Ishikawa (cell line): ENCODE measurements at regions not wholly inside any gene's neighbourhood (a gene's known extent, or its start where the extent isn't known, plus 50 kb on each side); places are given as distances from the start of the nearest gene placed in this dataset.

Experiments used
- CEBPB ChIP-seq: IDR thresholded peaks from 2 replicates; pipeline ENCODE4 v1.6.1; 2012
- CREB1 ChIP-seq: IDR thresholded peaks from 2 replicates; pipeline ENCODE4 v1.6.1; 2012; ENCODE audit warnings: low read depth
- EGR1 ChIP-seq: IDR thresholded peaks from 2 replicates; pipeline ENCODE4 v1.6.1; 2012
- EP300 ChIP-seq: IDR thresholded peaks from 2 replicates; pipeline ENCODE4 v1.6.1; 2012; ENCODE audit warnings: borderline replicate concordance
- FOXM1 ChIP-seq: IDR thresholded peaks from 2 replicates; pipeline ENCODE4 v1.6.1; 2012; ENCODE audit warnings: low read depth, borderline replicate concordance
- NFIC ChIP-seq: IDR thresholded peaks from 2 replicates; pipeline ENCODE4 v1.6.1; 2012
- RAD21 ChIP-seq: IDR thresholded peaks from 2 replicates; pipeline ENCODE4 v1.6.1; 2012; ENCODE audit warnings: low read depth
- TAF1 ChIP-seq: IDR thresholded peaks from 2 replicates; pipeline ENCODE4 v1.6.1; 2012; ENCODE audit warnings: low read depth, mild to moderate bottlenecking
- TCF12 ChIP-seq: IDR thresholded peaks from 2 replicates; pipeline ENCODE4 v1.6.1; 2012; ENCODE audit warnings: low read depth
- TEAD4 ChIP-seq: IDR thresholded peaks from 2 replicates; pipeline ENCODE4 v1.6.1; 2012
- YY1 ChIP-seq: IDR thresholded peaks from 2 replicates; pipeline ENCODE4 v1.6.1; 2012; ENCODE audit warnings: low read depth
- ZBTB7A ChIP-seq: IDR thresholded peaks from 2 replicates; pipeline ENCODE4 v1.6.1; 2012; ENCODE audit warnings: low read depth
- TF ChIP-seq, protein P1 (sequence below): IDR thresholded peaks from 2 replicates; pipeline ENCODE4 v1.6.1; 2012
- TF ChIP-seq, protein P2 (sequence below): IDR thresholded peaks from 2 replicates; pipeline ENCODE4 v1.6.1; 2012; ENCODE audit warnings: low read depth, mild to moderate bottlenecking
- TF ChIP-seq, protein P3 (sequence below): IDR thresholded peaks from 2 replicates; pipeline ENCODE4 v1.6.1; 2012

DNA sequence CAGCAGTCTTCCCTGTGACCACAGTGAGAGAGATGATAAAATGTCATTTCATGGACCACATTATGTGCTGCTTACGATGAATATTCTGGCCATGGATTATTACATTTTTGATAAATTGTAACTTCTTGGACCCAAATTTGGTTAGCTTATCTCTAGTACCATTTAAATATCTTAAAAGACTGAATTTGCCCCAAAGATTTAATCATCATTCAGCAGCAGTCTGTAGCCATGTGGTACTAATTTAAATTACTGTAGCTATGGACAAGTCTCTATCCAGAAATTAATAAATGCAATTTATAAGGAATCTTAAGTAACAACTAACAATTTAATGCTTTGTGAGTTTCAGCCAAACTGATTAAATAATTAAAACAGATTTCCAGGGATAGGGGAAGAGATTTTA, 644.9 kb upstream of the FANCL start:
- TF ChIP-seq YY1: no peak
- no peak for TF ChIP-seq EP300
- no peak for TF ChIP-seq EGR1
- TF ChIP-seq CREB1: no peak
- no peak for TF ChIP-seq CEBPB
- TF ChIP-seq TEAD4: no peak
- TF ChIP-seq TAF1: no peak
- no peak for TF ChIP-seq FOXM1
- TF ChIP-seq TCF12: no peak
- TF ChIP-seq, protein P1, sequence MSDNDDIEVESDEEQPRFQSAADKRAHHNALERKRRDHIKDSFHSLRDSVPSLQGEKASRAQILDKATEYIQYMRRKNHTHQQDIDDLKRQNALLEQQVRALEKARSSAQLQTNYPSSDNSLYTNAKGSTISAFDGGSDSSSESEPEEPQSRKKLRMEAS: no peak
- no peak for TF ChIP-seq RAD21
- no peak for TF ChIP-seq NFIC
- TF ChIP-seq ZBTB7A: no peak
- TF ChIP-seq, protein P2, sequence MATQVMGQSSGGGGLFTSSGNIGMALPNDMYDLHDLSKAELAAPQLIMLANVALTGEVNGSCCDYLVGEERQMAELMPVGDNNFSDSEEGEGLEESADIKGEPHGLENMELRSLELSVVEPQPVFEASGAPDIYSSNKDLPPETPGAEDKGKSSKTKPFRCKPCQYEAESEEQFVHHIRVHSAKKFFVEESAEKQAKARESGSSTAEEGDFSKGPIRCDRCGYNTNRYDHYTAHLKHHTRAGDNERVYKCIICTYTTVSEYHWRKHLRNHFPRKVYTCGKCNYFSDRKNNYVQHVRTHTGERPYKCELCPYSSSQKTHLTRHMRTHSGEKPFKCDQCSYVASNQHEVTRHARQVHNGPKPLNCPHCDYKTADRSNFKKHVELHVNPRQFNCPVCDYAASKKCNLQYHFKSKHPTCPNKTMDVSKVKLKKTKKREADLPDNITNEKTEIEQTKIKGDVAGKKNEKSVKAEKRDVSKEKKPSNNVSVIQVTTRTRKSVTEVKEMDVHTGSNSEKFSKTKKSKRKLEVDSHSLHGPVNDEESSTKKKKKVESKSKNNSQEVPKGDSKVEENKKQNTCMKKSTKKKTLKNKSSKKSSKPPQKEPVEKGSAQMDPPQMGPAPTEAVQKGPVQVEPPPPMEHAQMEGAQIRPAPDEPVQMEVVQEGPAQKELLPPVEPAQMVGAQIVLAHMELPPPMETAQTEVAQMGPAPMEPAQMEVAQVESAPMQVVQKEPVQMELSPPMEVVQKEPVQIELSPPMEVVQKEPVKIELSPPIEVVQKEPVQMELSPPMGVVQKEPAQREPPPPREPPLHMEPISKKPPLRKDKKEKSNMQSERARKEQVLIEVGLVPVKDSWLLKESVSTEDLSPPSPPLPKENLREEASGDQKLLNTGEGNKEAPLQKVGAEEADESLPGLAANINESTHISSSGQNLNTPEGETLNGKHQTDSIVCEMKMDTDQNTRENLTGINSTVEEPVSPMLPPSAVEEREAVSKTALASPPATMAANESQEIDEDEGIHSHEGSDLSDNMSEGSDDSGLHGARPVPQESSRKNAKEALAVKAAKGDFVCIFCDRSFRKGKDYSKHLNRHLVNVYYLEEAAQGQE: no peak
- TF ChIP-seq, protein P3, sequence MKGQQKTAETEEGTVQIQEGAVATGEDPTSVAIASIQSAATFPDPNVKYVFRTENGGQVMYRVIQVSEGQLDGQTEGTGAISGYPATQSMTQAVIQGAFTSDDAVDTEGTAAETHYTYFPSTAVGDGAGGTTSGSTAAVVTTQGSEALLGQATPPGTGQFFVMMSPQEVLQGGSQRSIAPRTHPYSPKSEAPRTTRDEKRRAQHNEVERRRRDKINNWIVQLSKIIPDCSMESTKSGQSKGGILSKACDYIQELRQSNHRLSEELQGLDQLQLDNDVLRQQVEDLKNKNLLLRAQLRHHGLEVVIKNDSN: no peak

DNA sequence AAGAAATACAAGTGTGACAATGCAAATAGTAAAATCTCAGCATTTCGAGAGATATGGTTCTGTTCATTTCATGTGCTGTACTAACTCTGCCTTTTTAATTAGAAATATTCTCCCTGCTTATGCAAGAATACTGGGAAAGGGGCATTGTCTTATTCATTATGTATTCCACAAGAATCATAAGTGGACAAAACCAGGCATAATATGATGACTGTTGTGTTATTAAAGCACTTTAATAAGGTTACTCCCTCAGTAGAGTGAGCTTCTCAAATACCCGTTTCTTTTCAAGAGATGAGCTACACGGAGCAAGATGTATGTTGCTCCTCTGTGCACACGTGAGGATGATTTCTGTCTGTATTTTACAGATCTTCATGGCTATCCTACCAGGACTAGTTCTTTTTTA, 638.7 kb upstream of the FANCL start:
- no peak for TF ChIP-seq RAD21
- no peak for TF ChIP-seq FOXM1
- no peak for TF ChIP-seq CEBPB
- no peak for TF ChIP-seq CREB1
- no peak for TF ChIP-seq YY1

DNA sequence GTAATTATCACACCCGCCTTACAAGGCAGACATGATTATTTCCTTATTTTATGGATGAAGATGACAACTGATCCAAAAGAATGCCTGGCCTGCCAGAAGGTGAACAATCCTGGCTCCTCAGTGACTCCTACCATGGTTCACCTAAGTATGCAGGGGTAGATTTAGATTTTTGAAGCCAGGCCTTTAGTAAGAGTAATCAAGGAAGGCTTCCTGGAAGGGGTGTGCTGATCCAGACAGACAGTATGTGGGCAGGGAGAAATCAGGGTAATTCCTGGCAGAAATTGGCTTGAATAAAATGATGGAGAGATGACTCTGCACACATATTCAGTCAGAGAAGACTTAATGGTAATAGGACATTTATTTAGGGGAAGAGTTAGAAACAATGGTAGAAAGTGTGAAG, 637.7 kb upstream of the FANCL start:
- TF ChIP-seq NFIC (no peak), CEBPB (no peak), TCF12 (no peak), TEAD4 (no peak), EGR1 (no peak), FOXM1 (no peak), ZBTB7A (no peak)
- TF ChIP-seq, protein P3: no peak
- TF ChIP-seq, protein P2: no peak

DNA sequence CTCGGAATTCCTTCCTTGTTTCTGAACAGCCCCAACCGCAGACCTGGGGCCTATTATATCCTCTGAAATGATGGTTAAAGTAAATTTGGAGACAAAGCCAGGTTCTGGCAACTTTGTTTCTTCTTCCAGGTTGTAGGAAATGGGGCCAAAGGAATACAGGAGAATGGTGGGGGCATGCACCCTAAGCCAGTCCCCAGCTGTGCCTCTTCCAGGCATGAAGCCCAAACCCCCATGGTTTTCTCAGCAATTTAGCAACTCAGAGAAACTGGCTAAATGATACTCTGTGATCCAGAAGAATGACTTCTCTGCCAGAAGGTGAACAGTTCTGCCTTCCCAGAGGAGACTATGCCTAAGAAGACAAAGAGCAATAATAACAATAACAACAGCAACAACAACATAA, 635.0 kb upstream of the FANCL start:
- TF ChIP-seq FOXM1 (no peak), RAD21 (no peak), CEBPB (no peak), EGR1 (no peak), EP300 (no peak), YY1 (no peak)
- TF ChIP-seq, protein P3: no peak

DNA sequence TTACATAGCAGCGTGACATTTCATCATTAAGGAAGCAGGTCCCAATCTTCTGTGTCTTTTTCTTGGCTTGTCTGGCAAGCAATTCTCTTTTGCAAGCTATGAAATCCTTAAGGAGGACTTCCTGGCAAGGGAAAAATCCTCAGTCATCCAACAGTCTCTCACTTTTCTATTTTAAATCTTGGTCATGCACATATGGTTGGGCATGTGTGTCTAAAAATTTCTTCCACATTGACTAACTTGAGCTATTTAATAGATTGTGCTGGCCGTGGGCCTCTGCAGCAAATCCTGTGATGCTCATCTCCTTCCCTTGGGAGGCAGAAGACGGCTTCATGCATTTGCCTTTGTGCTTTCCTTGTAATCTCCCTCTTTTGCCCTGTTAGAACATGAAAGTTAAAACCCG, 634.3 kb upstream of the FANCL start:
- TF ChIP-seq CEBPB (no peak), YY1 (no peak), ZBTB7A (no peak), EGR1 (no peak), FOXM1 (no peak), NFIC (no peak), TEAD4 (no peak), CREB1 (no peak), TCF12 (no peak)
- TF ChIP-seq, protein P1: no peak
- TF ChIP-seq, protein P2: no peak
